ENCODE measurements at regions not wholly inside any gene's neighbourhood (a gene's known extent, or its start where the extent isn't known, plus 50 kb on each side); places are given as distances from the start of the nearest gene placed in this dataset.

DNA sequence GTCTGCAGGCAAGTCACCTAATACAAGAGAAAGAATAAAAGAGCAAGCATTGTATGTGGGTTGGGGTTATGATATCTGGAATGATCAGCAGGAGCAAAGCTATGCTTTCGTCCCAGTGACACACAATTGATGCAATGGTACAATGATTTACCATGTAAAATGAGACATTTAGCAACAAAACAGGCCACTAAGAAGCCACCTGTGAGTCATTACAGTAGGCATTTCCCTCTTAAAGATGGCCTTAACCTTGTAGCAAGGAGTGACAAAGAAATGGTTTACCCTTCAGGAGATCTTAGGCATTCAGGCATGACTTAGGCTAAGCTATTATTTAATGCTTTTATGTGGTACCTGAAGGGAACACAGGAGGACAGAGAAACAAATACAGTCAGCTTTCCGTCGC is 373.3 kb upstream of the RBMS3 start:
- TF ChIP-seq EZH2 (IDR thresholded peaks at IDR 0.05; ENCODE audit: borderline replicate concordance, low read length), result no peak
- TF ChIP-seq, protein P1, sequence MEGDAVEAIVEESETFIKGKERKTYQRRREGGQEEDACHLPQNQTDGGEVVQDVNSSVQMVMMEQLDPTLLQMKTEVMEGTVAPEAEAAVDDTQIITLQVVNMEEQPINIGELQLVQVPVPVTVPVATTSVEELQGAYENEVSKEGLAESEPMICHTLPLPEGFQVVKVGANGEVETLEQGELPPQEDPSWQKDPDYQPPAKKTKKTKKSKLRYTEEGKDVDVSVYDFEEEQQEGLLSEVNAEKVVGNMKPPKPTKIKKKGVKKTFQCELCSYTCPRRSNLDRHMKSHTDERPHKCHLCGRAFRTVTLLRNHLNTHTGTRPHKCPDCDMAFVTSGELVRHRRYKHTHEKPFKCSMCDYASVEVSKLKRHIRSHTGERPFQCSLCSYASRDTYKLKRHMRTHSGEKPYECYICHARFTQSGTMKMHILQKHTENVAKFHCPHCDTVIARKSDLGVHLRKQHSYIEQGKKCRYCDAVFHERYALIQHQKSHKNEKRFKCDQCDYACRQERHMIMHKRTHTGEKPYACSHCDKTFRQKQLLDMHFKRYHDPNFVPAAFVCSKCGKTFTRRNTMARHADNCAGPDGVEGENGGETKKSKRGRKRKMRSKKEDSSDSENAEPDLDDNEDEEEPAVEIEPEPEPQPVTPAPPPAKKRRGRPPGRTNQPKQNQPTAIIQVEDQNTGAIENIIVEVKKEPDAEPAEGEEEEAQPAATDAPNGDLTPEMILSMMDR (IDR thresholded peaks at IDR 0.05; ENCODE audit: low read length), result no peak
